ENCODE measurements at regions not wholly inside any gene's neighbourhood (a gene's known extent, or its start where the extent isn't known, plus 50 kb on each side); places are given as distances from the start of the nearest gene placed in this dataset.

DNA sequence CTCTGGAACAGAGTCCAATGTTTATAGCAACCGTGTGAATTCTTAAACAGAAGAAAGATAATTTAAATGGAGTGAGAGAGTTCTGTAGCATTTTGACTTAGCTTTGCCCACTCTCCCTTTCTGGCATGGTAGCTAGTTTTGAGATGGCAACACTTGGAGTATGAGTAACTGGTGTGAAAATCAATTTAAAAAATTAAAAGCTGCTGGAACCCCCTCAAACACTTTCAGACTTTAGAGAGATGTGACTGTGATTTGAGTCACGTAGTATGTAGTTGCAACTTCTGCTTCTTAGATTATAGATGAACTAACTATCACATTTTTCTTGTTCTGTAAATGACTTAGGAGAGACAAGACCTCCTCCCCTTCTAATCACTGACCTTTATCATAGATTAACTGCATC is 2309.5 kb upstream of the C9orf72 start:
- WGBS, 4 donors: 51 to 66% (median 61%) methylated on average over 2 of the region's 2 CpGs

DNA sequence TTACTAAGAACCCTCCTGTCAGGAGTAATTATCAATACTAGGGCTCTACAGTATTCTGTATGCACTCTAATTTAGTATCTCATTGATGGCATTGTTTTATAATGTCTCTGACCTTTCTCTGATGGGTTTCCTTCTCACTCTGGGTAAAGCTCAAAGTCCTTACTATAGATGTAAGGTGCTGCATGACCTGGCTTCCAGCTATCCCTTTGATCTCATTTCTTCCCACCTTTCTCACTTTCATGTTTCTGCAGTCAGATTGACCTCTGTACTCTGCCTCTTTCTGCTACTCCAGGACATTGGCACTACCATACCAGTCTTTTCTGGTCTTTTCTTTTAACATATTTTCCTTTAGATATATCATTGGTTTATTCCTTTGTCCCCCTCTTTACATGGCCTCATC is 2332.8 kb upstream of the C9orf72 start:
- Histone ChIP-seq H3K4me1 (no peaks in the 10 kb centered on the region), H3K27ac (no peak overlapping the region), H3K4me3 (no peak overlapping the region), H3K9me3 (no peaks in the 10 kb centered on the region), H3K36me3 (no peaks in the 10 kb centered on the region), H3K27me3 (no peaks in the 10 kb centered on the region)
- intact Hi-C loops (cut with DNase I): no loop called here
- ATAC-seq: no peak
- no peak for DNase-seq
- TF ChIP-seq CTCF (IDR thresholded peaks at IDR 0.05) (no peak), POLR2A (IDR thresholded peaks at IDR 0.05) (no peak)

More for the DNA sequence above, 2309.5 kb upstream of the C9orf72 start:
- TF ChIP-seq CTCF (IDR thresholded peaks at IDR 0.05) (no peak), POLR2A (IDR thresholded peaks at IDR 0.05) (no peak)
- H3K27me3 ChIP-seq: no peaks in the 10 kb centered on the region
- intact Hi-C loops (cut with DNase I): no loop called here
- H3K27ac ChIP-seq: no peak overlapping the region
- ATAC-seq (no peak), DNase-seq (no peak)
- H3K9me3 ChIP-seq: peaks cover 0 to 4% (median 0%) of the 10 kb centered on the region in 12 donors
- no peak overlapping the region for H3K4me3 ChIP-seq
- H3K36me3 ChIP-seq: no peaks in the 10 kb centered on the region
- H3K4me1 ChIP-seq: no peaks in the 10 kb centered on the region

DNA sequence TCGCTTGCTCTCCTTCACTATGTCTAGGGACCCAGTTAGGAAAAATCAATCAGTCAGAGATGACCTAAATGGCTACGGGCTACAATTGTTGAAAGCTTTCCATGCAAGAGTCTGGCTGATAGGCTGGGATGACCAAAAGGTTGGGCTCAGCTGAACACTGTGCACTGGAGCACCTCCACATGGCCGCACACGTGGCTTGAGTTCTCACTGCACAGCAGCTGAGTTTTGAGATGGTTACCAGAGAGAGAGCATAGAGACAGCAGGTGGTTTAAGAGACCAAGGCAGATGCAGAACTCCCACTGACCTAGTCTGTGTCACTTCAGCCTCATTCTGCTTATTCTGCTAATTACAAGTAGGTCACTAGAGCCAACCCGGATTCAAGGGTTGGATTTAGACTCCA is 2354.8 kb upstream of the C9orf72 start:
- Histone ChIP-seq H3K4me3 (no peak overlapping the region), H3K36me3 (no peaks in the 10 kb centered on the region), H3K4me1 (no peaks in the 10 kb centered on the region), H3K27me3 (no peaks in the 10 kb centered on the region), H3K27ac (no peak overlapping the region), H3K9me3 (peaks cover 0 to 8% (median 0%) of the 10 kb centered on the region in 12 donors)
- ATAC-seq (no peak), DNase-seq (no peak)
- no peak for TF ChIP-seq POLR2A (IDR thresholded peaks at IDR 0.05)
- no peak for TF ChIP-seq CTCF (IDR thresholded peaks at IDR 0.05)
- 77 to 88% (median 87%) methylated on average over 5 of the region's 5 CpGs for WGBS, 4 donors
- intact Hi-C loops (cut with DNase I): no loop called here

DNA sequence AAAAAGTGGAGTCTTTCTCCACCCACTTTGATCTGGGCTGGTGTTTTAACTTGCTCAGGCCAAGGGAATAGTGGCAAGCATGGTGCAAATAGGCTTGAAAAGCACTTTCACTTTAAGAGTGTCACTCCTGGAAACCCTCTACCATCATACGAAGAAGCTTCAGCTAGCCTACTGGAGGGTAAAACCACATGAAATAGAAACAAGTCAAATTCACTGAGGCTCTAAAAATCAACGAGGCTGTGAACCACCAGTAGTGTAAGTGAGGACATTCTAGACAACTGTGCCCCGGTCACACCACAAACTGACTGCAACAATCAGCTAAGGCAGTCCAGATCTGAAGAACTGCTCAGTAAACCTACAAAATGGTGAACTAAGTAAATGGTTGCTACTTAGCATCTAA is 2366.3 kb upstream of the C9orf72 start:
- ATAC-seq: no peak
- WGBS, 4 donors: 67 to 80% (median 74%) methylated on average over 3 of the region's 3 CpGs
- intact Hi-C loops (cut with DNase I): no loop called here
- Histone ChIP-seq H3K27ac (no peak overlapping the region), H3K27me3 (no peaks in the 10 kb centered on the region), H3K4me1 (no peaks in the 10 kb centered on the region), H3K4me3 (no peak overlapping the region), H3K9me3 (peaks cover 0 to 18% (median 0%) of the 10 kb centered on the region in 12 donors), H3K36me3 (no peaks in the 10 kb centered on the region)
- DNase-seq: no peak
- TF ChIP-seq POLR2A (IDR thresholded peaks at IDR 0.05) (no peak), CTCF (IDR thresholded peaks at IDR 0.05) (no peak)
